DND-41 (cell line): ENCODE measurements at regions not wholly inside any gene's neighbourhood (a gene's known extent, or its start where the extent isn't known, plus 50 kb on each side); places are given as distances from the start of the nearest gene placed in this dataset.

Experiments
- CTCF ChIP-seq: IDR thresholded peaks from 2 replicates; pipeline ENCODE4 v1.5.1; 2012; ENCODE audit warnings: borderline replicate concordance, low read length, moderate library complexity, mild to moderate bottlenecking; ENCODE audit not compliant: poor library complexity, severe bottlenecking; ENCODE audit errors: extremely low read depth
- EZH2 ChIP-seq: IDR thresholded peaks from 3 replicates; pipeline ENCODE4 v1.6.1; 2012; ENCODE audit warnings: borderline replicate concordance, low read depth, mild to moderate bottlenecking, moderate library complexity, low read length, inconsistent platforms; ENCODE audit not compliant: severe bottlenecking

- TF ChIP-seq CTCF (no peak), EZH2 (no peak)
Measured at GRCh38 chr16:35255816-35256215, 1796.4 kb downstream of the TP53TG3F start.
